Esophagus muscularis mucosa (tissue), 4 donors: ENCODE measurements at regions not wholly inside any gene's neighbourhood (a gene's known extent, or its start where the extent isn't known, plus 50 kb on each side); places are given as distances from the start of the nearest gene placed in this dataset.
A peak's percentile ranks its signal among the peaks of the same experiment; 100 is the strongest.

Source experiments
- DNase-seq: peaks from one replicate; pipeline ENCODE4 v3.0.0-alpha.2; 2017; ENCODE audit errors: extremely low spot score
- H3K27ac ChIP-seq, 4 donors: fragments of 200-600 bp; sonication (generic); replicated peaks in 1 of 4; 1 replicate in 3 of 4; 2 replicates in 1 of 4; pipeline ENCODE4 v1.5.1; 2016 to 2019; ENCODE audit warnings: mild to moderate bottlenecking in 1 of 4
- H3K27me3 ChIP-seq, 4 donors: fragments of 200-600 bp; sonication (generic); one replicate each; pipeline versions ENCODE4 v1.5.1 to v1.6.0; 2016 to 2019
- H3K36me3 ChIP-seq, 4 donors: fragments of 200-600 bp; sonication (generic); one replicate each; pipeline ENCODE4 v1.5.1; 2016 to 2019
- H3K4me1 ChIP-seq, 4 donors: fragments of 200-600 bp; sonication (generic); one replicate each; pipeline ENCODE4 v1.5.1; 2016 to 2019
- H3K4me3 ChIP-seq, 4 donors: fragments of 200-600 bp; sonication (generic); 1 replicate in 2 of 4; 2 replicates in 2 of 4; pipeline ENCODE4 v1.5.1; 2016 to 2019; ENCODE audit warnings: mild to moderate bottlenecking in 4 of 4, moderate library complexity in 1 of 4
- H3K9me3 ChIP-seq, 4 donors: fragments of 200-600 bp; sonication (generic); 1 replicate in 3 of 4; 2 replicates in 1 of 4; pipeline ENCODE4 v1.5.1; 2016 to 2019
- EP300 ChIP-seq: sonication (generic); formaldehyde crosslinking; IDR thresholded peaks from one replicate; pipeline ENCODE4 v1.6.1; 2017; ENCODE audit warnings: antibody characterized with exemption
- POLR2A ChIP-seq: fragments of 450-650 bp; IDR thresholded peaks from one replicate; pipeline ENCODE4 v1.6.1; 2017; ENCODE audit warnings: antibody characterized with exemption, moderate library complexity, mild to moderate bottlenecking, low read depth
- POLR2AphosphoS5 ChIP-seq, 2 donors: sonication (generic); formaldehyde crosslinking; IDR thresholded peaks; one replicate each; pipeline ENCODE4 v1.6.1; 2017; ENCODE audit warnings: antibody characterized with exemption in 2 of 2
- WGBS: methylation state at CpG from one replicate; pipeline ENCODE4 v1.1.5; 2018; 5-methylcytosine and 5-hydroxymethylcytosine counted together
- intact Hi-C: fragments of 100-400 bp; cut with DNase I; formaldehyde crosslinking; loops from one replicate; pipeline ENCODE4 v1.15.1; 2023
- TF ChIP-seq, protein P1 (sequence below), 3 experiments: fragments of 200-600 bp in 2 of 3; fragments of 450-650 bp in 1 of 3; sonication (generic) in 2 of 3; IDR thresholded peaks; one replicate each; pipeline ENCODE4 v1.5.1; 2017 to 2019; ENCODE audit warnings: antibody characterized with exemption in 3 of 3, mild to moderate bottlenecking in 2 of 3, moderate library complexity in 1 of 3

DNA sequence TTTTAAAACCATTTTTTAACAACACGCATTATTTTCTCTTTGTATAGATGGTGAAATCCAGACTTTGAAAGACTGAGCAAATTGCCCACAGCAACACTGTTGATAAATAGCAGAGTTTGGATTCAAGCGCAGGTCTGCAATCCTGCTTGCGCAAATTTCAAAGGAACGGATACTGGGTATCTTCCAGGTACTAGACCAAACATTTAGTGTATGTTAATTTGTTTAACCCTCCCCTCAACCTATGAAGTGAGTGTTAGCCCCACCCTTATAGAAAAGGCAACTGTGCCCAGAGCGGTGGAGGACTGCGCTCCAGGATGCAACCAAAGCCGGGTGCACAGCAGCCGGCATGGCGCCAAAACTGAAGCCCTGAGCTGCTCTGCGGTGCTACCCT, 103.8 kb downstream of the CPN2 start:
- 92% methylated on average over 7 of the region's 10 CpGs for WGBS
- no peaks in the 10 kb centered on the region for H3K36me3 ChIP-seq
- no peaks in the 10 kb centered on the region for H3K9me3 ChIP-seq
- H3K27me3 ChIP-seq, result no peaks in the 10 kb centered on the region
- TF ChIP-seq, protein P1, sequence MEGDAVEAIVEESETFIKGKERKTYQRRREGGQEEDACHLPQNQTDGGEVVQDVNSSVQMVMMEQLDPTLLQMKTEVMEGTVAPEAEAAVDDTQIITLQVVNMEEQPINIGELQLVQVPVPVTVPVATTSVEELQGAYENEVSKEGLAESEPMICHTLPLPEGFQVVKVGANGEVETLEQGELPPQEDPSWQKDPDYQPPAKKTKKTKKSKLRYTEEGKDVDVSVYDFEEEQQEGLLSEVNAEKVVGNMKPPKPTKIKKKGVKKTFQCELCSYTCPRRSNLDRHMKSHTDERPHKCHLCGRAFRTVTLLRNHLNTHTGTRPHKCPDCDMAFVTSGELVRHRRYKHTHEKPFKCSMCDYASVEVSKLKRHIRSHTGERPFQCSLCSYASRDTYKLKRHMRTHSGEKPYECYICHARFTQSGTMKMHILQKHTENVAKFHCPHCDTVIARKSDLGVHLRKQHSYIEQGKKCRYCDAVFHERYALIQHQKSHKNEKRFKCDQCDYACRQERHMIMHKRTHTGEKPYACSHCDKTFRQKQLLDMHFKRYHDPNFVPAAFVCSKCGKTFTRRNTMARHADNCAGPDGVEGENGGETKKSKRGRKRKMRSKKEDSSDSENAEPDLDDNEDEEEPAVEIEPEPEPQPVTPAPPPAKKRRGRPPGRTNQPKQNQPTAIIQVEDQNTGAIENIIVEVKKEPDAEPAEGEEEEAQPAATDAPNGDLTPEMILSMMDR (IDR thresholded peaks at IDR 0.05), result no peak
- TF ChIP-seq POLR2AphosphoS5 (IDR thresholded peaks at IDR 0.05) (no peak), EP300 (no peak), POLR2A (no peak)
- H3K27ac ChIP-seq, result no peak overlapping the region
- H3K4me3 ChIP-seq, result no peak overlapping the region
- peaks cover 21 to 25% (median 24%) of the 10 kb centered on the region in 4 donors for H3K4me1 ChIP-seq
- intact Hi-C loops, result no loop called here
- no peak for DNase-seq

DNA sequence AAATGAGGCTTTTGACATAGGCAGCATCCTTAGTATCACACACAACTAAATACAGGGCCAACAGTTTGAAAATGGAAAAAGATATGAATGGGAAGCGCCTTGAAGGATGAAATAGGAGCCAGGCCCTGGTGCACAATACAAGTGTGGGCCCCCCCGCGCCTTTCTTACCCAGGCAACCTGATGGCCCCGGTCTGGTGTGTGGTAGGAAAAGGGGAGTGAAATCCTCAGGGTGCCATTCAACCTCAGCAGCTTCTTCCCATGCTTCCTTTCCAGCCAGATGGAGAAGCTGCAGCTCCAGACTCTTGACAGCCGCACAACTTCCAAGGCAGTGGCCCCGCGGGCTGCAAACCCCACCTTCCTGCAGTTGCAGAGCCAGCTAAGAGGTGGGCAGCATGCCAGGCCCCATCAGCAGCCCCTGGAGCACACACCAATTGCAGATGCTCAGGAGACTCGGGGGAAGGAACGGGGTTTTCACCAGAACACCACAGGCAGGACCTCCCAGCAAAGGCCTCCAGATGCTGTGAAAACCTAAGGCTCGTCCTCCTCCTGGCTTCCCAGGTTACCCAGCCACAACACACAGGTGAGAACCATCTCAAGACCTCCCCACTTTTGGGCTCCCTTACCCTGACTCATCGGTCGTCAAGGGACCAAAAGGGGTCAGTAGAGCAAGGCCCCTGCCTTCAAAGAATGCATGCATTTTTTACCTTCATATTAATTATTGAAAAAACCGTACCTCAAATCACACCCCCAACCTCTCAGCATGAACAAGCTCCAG, 101.6 kb downstream of the CPN2 start:
- 45% methylated on average over 9 of the region's 13 CpGs for WGBS
- intact Hi-C loops, result no loop called here

DNA sequence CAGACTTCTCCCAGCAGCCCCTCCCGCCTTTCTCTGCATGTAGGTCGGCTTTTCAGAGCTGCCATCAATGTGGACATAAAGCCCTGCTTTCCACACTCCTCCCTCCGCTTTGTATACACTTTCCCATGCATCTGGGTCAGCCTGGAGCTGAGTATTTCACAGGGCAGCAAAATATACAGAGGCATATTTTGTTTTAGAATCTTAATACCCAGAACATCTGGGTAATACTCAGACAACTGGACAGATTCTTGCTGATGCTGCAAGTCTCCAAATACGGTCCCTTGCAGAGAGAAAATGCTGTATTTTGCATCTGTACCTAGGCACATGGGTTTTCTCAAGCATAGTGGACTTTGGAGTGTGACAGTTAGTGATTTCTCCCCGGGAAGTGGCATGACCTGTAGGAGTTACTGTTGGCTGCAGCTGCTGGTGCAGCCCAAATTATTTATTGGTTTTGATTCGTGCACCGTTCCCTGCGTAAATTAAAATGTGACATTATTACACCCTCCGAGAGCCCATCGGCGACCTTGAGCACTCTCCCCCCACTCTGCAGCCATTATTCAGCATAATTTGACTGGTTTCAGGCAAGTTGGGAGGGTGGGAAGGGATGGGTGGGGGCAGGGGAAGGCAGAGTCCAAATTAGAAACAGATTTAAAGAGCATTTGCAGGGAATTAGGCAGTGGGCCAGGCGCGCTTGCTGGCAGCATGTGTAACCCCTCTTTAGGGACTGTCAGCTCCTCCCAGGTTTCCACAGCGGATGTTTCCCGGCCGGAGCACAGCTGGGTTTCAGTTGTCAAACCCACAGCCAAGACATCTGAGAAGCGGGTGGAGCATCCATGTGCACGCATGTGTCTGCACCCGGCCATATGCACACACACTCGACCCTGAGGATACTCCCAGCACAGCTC, 100.8 kb downstream of the CPN2 start:
- no peaks in the 10 kb centered on the region for H3K36me3 ChIP-seq
- DNase-seq, result no peak
- no peaks in the 10 kb centered on the region for H3K27me3 ChIP-seq
- H3K9me3 ChIP-seq, result no peaks in the 10 kb centered on the region
- 16% methylated on average over 16 of the region's 20 CpGs for WGBS
- intact Hi-C loops, result no loop called here
- TF ChIP-seq EP300 (no peak), POLR2AphosphoS5 (IDR thresholded peaks at IDR 0.05) (peak in 1 of 2 donors; percentile 10), POLR2A (no peak)
- TF ChIP-seq, protein P1 (IDR thresholded peaks at IDR 0.05), result no peak
- no peak overlapping the region for H3K27ac ChIP-seq
- peak overlapping the region; percentile 22 to 37 (median 30) for H3K4me3 ChIP-seq
- peaks cover 21 to 27% (median 25%) of the 10 kb centered on the region in 4 donors for H3K4me1 ChIP-seq

More for the DNA sequence above, 101.6 kb downstream of the CPN2 start:
- Histone ChIP-seq H3K9me3 (no peaks in the 10 kb centered on the region), H3K36me3 (no peaks in the 10 kb centered on the region), H3K27ac (no peak overlapping the region), H3K4me1 (peaks cover 21 to 26% (median 25%) of the 10 kb centered on the region in 4 donors), H3K4me3 (no peak overlapping the region), H3K27me3 (no peaks in the 10 kb centered on the region)
- TF ChIP-seq, protein P1 (IDR thresholded peaks at IDR 0.05), result no peak
- no peak for DNase-seq

DNA sequence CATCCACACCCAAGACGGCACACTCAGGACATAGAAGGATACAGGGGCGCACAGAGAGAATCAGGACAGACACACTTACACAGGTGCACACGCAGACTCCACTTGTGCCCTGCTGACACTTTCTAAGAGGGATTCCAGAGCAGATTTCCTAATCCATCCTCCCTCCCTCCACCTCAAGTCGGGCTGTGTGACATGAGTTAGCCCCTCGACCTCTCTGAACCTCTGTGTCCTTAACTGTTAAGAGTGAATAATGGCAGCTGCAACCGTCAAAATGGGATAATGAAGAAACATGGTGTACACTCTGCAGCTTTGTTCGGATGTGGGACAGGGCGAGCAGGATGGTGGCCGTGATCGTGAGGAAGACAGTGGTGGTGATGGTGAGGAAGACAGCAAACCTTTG, 100.1 kb downstream of the CPN2 start:
- Histone ChIP-seq H3K9me3 (no peaks in the 10 kb centered on the region), H3K36me3 (no peaks in the 10 kb centered on the region), H3K4me1 (peaks cover 21 to 32% (median 25%) of the 10 kb centered on the region in 4 donors), H3K27me3 (no peaks in the 10 kb centered on the region), H3K27ac (no peak overlapping the region), H3K4me3 (peak overlapping the region; percentile 22 to 37 (median 30))
- WGBS, result 72% methylated on average over 10 of the region's 10 CpGs
- intact Hi-C loops, result no loop called here
- TF ChIP-seq, protein P1 (IDR thresholded peaks at IDR 0.05), result no peak
- TF ChIP-seq POLR2AphosphoS5 (IDR thresholded peaks at IDR 0.05) (no peak), EP300 (no peak), POLR2A (no peak)
- DNase-seq, result no peak
